OCI-LY3 (cell line): ENCODE measurements at regions not wholly inside any gene's neighbourhood (a gene's known extent, or its start where the extent isn't known, plus 50 kb on each side); places are given as distances from the start of the nearest gene placed in this dataset.

Experiments
- EZH2phosphoT487 ChIP-seq: fragments of 200-600 bp; shearing (Covaris generic); IDR thresholded peaks from 2 replicates; pipeline ENCODE4 v1.6.1; 2018; ENCODE audit warnings: antibody characterized with exemption, mixed run types, low read depth
- TF ChIP-seq, protein P1 (sequence below): fragments of 200-600, 300-600 bp; sonication (generic); IDR thresholded peaks from 2 replicates; pipeline ENCODE4 v1.5.1; 2014; ENCODE audit warnings: antibody characterized with exemption, low read length, low read depth

DNA sequence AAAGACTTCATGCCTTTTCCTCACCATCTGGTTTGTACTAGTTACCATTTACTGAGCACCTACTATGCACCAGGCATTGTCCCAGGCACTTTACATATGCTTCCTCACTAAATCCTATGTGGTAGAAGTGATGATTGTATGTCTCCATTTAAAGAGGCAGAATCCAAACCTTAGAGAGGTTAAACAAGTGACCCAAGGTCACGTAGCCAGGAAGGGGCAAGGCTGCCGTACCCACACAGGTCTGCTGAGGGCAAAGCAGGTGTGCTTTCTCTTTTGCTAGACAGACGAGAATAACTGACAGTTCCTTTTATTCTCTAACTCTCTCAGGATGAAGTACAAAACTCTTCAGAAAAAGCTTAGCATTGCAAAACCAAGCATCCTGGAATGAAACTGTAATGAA lies 235.2 kb upstream of the SRRM4 start:
- TF ChIP-seq, protein P1, sequence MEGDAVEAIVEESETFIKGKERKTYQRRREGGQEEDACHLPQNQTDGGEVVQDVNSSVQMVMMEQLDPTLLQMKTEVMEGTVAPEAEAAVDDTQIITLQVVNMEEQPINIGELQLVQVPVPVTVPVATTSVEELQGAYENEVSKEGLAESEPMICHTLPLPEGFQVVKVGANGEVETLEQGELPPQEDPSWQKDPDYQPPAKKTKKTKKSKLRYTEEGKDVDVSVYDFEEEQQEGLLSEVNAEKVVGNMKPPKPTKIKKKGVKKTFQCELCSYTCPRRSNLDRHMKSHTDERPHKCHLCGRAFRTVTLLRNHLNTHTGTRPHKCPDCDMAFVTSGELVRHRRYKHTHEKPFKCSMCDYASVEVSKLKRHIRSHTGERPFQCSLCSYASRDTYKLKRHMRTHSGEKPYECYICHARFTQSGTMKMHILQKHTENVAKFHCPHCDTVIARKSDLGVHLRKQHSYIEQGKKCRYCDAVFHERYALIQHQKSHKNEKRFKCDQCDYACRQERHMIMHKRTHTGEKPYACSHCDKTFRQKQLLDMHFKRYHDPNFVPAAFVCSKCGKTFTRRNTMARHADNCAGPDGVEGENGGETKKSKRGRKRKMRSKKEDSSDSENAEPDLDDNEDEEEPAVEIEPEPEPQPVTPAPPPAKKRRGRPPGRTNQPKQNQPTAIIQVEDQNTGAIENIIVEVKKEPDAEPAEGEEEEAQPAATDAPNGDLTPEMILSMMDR, result no peak
- no peak for TF ChIP-seq EZH2phosphoT487
